GM23338 (cell line): ENCODE measurements at regions not wholly inside any gene's neighbourhood (a gene's known extent, or its start where the extent isn't known, plus 50 kb on each side); places are given as distances from the start of the nearest gene placed in this dataset.
A peak's percentile ranks its signal among the peaks of the same experiment; 100 is the strongest.

Experiments
- ATAC-seq: fragments of 200-7000 bp; cut with Tn5 transposase; 3 replicates; pipeline ENCODE4 v1.9.1; 2020
- DNase-seq: peaks from one replicate; pipeline ENCODE4 v3.0.0-alpha.2; 2015; ENCODE audit warnings: low spot score
- H2AFZ ChIP-seq: fragments of 200-600 bp; sonication (generic); 2 replicates; pipeline ENCODE4 v1.8.0; 2016; ENCODE audit warnings: antibody characterized with exemption, mild to moderate bottlenecking, moderate library complexity
- H3F3A ChIP-seq: fragments of 200-600 bp; sonication (generic); replicated peaks from 2 replicates; pipeline ENCODE4 v1.8.0; 2017; ENCODE audit warnings: antibody characterized with exemption, mixed run types, low read depth
- H3K27ac ChIP-seq: fragments of 200-600 bp; sonication (generic); 2 replicates; pipeline ENCODE4 v1.6.1; 2016; ENCODE audit warnings: low read depth
- H3K27me3 ChIP-seq: fragments of 200-600 bp; sonication (generic); 2 replicates; pipeline ENCODE4 v1.8.0; 2016; ENCODE audit warnings: mild to moderate bottlenecking, mixed run types, moderate library complexity; ENCODE audit not compliant: insufficient read depth
- H3K36me3 ChIP-seq: fragments of 200-600 bp; sonication (generic); 2 replicates; pipeline ENCODE4 v1.8.0; 2016; ENCODE audit warnings: mild to moderate bottlenecking; ENCODE audit not compliant: insufficient read depth
- H3K4me1 ChIP-seq: fragments of 200-600 bp; sonication (generic); 2 replicates; pipeline ENCODE4 v1.8.0; 2016; ENCODE audit warnings: mild to moderate bottlenecking, moderate library complexity; ENCODE audit not compliant: insufficient read depth
- H3K4me2 ChIP-seq: fragments of 200-600 bp; sonication (generic); 2 replicates; pipeline ENCODE4 v1.7.1; 2017; ENCODE audit warnings: mixed run types
- H3K4me3 ChIP-seq: fragments of 200-600 bp; sonication (generic); 2 replicates; pipeline ENCODE4 v1.6.1; 2016; ENCODE audit warnings: mixed run types
- H3K79me2 ChIP-seq: fragments of 200-600 bp; sonication (generic); replicated peaks from 2 replicates; pipeline ENCODE4 v1.8.0; 2017; ENCODE audit warnings: mild to moderate bottlenecking; ENCODE audit not compliant: insufficient read depth
- H3K9me2 ChIP-seq: fragments of 200-600 bp; sonication (generic); 2 replicates; pipeline ENCODE4 v1.8.0; 2017; ENCODE audit not compliant: insufficient read depth
- H4K20me1 ChIP-seq: fragments of 200-600 bp; sonication (generic); replicated peaks from 2 replicates; pipeline ENCODE4 v1.8.0; 2017; ENCODE audit warnings: mild to moderate bottlenecking; ENCODE audit not compliant: insufficient read depth
- H3K27ac Mint-ChIP-seq: 2 replicates; pipeline ENCODE4 v1.8.0; 2020; ENCODE audit warnings: inconsistent platforms, mild to moderate bottlenecking, moderate library complexity, mixed read lengths
- H3K27me3 Mint-ChIP-seq: 3 replicates; pipeline ENCODE4 v1.8.0; 2022; ENCODE audit warnings: low read depth, mild to moderate bottlenecking, moderate library complexity, mixed read lengths, inconsistent platforms; ENCODE audit not compliant: insufficient read depth, poor library complexity
- H3K36me3 Mint-ChIP-seq: 3 replicates; pipeline ENCODE4 v1.8.0; 2021; ENCODE audit warnings: low read depth, mild to moderate bottlenecking, inconsistent platforms, moderate library complexity, mixed read lengths
- H3K4me1 Mint-ChIP-seq: 3 replicates; pipeline ENCODE4 v1.8.0; 2020; ENCODE audit warnings: mild to moderate bottlenecking, inconsistent platforms, mixed read lengths
- H3K4me3 Mint-ChIP-seq: 3 replicates; pipeline ENCODE4 v1.8.0; 2021; ENCODE audit warnings: moderate library complexity, mild to moderate bottlenecking, inconsistent platforms, mixed read lengths
- H3K9me3 Mint-ChIP-seq: 3 replicates; pipeline ENCODE4 v1.8.0; 2020; ENCODE audit warnings: moderate library complexity, mild to moderate bottlenecking, inconsistent platforms, mixed read lengths
- CREB1 ChIP-seq: fragments of 250-450 bp; sonication (Bioruptor Pico); IDR thresholded peaks from 2 replicates; pipeline ENCODE4 v1.5.0; 2020; ENCODE audit warnings: low read depth, mild to moderate bottlenecking, moderate library complexity
- EZH2 ChIP-seq: fragments of 200-600 bp; sonication (generic); IDR thresholded peaks from one replicate; pipeline ENCODE4 v1.8.0; 2017; ENCODE audit warnings: antibody characterized with exemption, mild to moderate bottlenecking, low read depth; ENCODE audit not compliant: unreplicated experiment
- EZH2phosphoT487 ChIP-seq: fragments of 200-600 bp; sonication (generic); IDR thresholded peaks from one replicate; pipeline ENCODE4 v1.8.1; 2018; ENCODE audit warnings: antibody characterized with exemption; ENCODE audit not compliant: unreplicated experiment
- JUNB ChIP-seq: IDR thresholded peaks from one replicate; pipeline ENCODE4 v1.6.1; 2016; ENCODE audit warnings: antibody characterized with exemption; ENCODE audit not compliant: unreplicated experiment
- NANOG ChIP-seq: IDR thresholded peaks from 2 replicates; pipeline ENCODE4 v1.6.1; 2016; ENCODE audit warnings: antibody characterized with exemption, borderline replicate concordance
- POLR2AphosphoS5 ChIP-seq: IDR thresholded peaks from 2 replicates; pipeline ENCODE4 v1.6.1; 2016; ENCODE audit warnings: antibody characterized with exemption, low read depth
- STAT1 ChIP-seq: IDR thresholded peaks from one replicate; pipeline ENCODE4 v1.6.1; 2016; ENCODE audit warnings: antibody characterized with exemption; ENCODE audit not compliant: unreplicated experiment
- ZNF331 ChIP-seq: fragments of 250-450 bp; sonication (Bioruptor Pico); IDR thresholded peaks from 2 replicates; pipeline ENCODE4 v1.5.0; 2020; ENCODE audit warnings: low read depth, mild to moderate bottlenecking, moderate library complexity
- TF ChIP-seq, protein P1 (sequence below): fragments of 250-450 bp; sonication (Bioruptor Pico); IDR thresholded peaks from 2 replicates; pipeline ENCODE4 v1.5.0; 2020; ENCODE audit warnings: mild to moderate bottlenecking, moderate library complexity
- TF ChIP-seq, protein P2 (sequence below), 2 experiments: fragments of 200-600 bp in 1 of 2; sonication (generic) in 1 of 2; conservative IDR thresholded peaks; 2 replicates each; pipeline versions ENCODE4 v1.5.1 to v1.6.1; 2016 to 2017; ENCODE audit warnings: antibody characterized with exemption in 2 of 2, low read depth in 2 of 2, mild to moderate bottlenecking in 2 of 2, moderate library complexity in 1 of 2
- TF ChIP-seq, protein P3 (sequence below): IDR thresholded peaks from one replicate; pipeline ENCODE4 v1.6.1; 2018; ENCODE audit warnings: antibody characterized with exemption; ENCODE audit not compliant: unreplicated experiment

DNA sequence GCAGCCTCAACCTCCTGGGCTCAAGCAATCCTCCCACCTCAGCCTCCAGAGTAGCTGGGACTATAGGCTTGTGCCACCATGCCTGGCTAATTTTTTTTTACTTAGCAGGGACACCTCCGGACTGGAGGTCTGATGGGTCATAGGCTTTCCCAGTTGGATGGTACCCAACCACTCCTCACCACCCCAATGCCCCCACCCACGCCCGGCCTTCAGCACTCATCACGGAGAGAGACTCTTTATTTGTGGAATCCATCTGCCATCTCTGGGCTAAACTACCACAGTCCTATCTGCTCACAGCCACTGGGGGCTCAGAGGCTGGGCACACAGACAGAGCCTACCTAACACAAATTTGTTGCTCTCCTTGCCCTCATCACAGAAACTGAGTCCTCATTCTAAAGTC, 58.3 kb upstream of the STXBP1 start:
- no peaks in the 10 kb centered on the region for H3K9me3 Mint-ChIP-seq
- H2AFZ ChIP-seq = no peak overlapping the region
- H3K4me1 ChIP-seq = peaks cover 18% of the 10 kb centered on the region

DNA sequence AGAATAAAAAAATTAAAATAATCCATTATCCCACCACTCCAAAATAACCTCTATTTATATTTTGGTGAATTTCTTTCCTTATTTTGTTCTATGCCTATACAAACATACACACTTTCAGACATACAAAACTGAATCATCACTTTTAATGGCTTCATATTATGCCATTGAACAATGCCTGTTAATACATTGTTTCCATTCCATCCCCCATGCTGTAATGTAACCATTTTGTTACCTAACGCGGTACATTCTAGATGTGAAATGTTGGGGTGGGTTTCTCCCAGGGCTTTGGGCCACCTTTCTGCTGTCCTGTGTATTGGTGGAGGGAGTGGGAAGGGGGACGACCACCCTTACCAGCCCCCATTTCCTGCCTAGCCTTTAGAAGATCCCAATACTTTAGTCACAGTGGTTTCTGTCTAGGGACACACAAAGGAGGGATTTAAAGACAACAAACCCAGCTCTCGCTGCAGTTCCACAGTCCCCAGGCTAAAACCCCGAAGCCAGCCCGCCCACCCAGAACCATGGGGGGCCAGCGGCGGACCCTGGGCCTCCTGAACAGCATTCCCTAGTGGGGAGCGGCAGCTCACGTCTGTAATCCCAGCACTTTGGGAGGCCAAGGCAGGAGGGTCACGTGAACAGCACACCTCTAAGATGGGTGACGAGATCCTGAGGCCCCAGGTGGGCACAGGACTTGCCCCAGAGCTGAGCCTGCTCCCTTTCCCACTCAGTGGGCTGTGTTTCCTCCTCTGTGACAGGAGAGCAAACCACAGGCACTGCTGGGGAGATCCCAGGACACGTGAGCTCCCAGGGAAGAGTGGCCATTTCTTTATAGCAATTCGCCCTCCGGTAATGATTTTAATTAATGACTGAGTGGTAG, 56.9 kb upstream of the STXBP1 start:
- ATAC-seq = peak; percentile 27
- TF ChIP-seq, protein P1, sequence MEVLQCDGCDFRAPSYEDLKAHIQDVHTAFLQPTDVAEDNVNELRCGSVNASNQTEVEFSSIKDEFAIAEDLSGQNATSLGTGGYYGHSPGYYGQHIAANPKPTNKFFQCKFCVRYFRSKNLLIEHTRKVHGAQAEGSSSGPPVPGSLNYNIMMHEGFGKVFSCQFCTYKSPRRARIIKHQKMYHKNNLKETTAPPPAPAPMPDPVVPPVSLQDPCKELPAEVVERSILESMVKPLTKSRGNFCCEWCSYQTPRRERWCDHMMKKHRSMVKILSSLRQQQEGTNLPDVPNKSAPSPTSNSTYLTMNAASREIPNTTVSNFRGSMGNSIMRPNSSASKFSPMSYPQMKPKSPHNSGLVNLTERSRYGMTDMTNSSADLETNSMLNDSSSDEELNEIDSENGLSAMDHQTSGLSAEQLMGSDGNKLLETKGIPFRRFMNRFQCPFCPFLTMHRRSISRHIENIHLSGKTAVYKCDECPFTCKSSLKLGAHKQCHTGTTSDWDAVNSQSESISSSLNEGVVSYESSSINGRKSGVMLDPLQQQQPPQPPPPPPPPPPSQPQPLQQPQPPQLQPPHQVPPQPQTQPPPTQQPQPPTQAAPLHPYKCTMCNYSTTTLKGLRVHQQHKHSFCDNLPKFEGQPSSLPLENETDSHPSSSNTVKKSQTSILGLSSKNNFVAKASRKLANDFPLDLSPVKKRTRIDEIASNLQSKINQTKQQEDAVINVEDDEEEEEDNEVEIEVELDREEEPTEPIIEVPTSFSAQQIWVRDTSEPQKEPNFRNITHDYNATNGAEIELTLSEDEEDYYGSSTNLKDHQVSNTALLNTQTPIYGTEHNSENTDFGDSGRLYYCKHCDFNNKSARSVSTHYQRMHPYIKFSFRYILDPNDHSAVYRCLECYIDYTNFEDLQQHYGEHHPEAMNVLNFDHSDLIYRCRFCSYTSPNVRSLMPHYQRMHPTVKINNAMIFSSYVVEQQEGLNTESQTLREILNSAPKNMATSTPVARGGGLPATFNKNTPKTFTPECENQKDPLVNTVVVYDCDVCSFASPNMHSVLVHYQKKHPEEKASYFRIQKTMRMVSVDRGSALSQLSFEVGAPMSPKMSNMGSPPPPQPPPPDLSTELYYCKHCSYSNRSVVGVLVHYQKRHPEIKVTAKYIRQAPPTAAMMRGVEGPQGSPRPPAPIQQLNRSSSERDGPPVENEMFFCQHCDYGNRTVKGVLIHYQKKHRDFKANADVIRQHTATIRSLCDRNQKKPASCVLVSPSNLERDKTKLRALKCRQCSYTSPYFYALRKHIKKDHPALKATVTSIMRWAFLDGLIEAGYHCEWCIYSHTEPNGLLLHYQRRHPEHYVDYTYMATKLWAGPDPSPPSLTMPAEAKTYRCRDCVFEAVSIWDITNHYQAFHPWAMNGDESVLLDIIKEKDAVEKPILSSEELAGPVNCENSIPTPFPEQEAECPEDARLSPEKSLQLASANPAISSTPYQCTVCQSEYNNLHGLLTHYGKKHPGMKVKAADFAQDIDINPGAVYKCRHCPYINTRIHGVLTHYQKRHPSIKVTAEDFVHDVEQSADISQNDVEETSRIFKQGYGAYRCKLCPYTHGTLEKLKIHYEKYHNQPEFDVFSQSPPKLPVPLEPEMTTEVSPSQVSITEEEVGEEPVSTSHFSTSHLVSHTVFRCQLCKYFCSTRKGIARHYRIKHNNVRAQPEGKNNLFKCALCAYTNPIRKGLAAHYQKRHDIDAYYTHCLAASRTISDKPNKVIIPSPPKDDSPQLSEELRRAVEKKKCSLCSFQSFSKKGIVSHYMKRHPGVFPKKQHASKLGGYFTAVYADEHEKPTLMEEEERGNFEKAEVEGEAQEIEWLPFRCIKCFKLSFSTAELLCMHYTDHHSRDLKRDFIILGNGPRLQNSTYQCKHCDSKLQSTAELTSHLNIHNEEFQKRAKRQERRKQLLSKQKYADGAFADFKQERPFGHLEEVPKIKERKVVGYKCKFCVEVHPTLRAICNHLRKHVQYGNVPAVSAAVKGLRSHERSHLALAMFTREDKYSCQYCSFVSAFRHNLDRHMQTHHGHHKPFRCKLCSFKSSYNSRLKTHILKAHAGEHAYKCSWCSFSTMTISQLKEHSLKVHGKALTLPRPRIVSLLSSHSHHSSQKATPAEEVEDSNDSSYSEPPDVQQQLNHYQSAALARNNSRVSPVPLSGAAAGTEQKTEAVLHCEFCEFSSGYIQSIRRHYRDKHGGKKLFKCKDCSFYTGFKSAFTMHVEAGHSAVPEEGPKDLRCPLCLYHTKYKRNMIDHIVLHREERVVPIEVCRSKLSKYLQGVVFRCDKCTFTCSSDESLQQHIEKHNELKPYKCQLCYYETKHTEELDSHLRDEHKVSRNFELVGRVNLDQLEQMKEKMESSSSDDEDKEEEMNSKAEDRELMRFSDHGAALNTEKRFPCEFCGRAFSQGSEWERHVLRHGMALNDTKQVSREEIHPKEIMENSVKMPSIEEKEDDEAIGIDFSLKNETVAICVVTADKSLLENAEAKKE (CRISPR knock-in tag) = no peak
- TF ChIP-seq EZH2phosphoT487 = no peak
- TF ChIP-seq, protein P2, sequence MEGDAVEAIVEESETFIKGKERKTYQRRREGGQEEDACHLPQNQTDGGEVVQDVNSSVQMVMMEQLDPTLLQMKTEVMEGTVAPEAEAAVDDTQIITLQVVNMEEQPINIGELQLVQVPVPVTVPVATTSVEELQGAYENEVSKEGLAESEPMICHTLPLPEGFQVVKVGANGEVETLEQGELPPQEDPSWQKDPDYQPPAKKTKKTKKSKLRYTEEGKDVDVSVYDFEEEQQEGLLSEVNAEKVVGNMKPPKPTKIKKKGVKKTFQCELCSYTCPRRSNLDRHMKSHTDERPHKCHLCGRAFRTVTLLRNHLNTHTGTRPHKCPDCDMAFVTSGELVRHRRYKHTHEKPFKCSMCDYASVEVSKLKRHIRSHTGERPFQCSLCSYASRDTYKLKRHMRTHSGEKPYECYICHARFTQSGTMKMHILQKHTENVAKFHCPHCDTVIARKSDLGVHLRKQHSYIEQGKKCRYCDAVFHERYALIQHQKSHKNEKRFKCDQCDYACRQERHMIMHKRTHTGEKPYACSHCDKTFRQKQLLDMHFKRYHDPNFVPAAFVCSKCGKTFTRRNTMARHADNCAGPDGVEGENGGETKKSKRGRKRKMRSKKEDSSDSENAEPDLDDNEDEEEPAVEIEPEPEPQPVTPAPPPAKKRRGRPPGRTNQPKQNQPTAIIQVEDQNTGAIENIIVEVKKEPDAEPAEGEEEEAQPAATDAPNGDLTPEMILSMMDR (conservative IDR thresholded peaks at IDR 0.05; ENCODE audit: low read depth in 2 of 2) = no peak

More for the DNA sequence above, 58.3 kb upstream of the STXBP1 start:
- DNase-seq (no peak), ATAC-seq (no peak)
- 0 out of 2 replicates have a peak, but pooled peaks cover 5% of the 10 kb centered on the region for H3F3A ChIP-seq
- H3K27me3 Mint-ChIP-seq = peaks cover 2% of the 10 kb centered on the region
- no peak for TF ChIP-seq NANOG
- TF ChIP-seq EZH2 = no peak
- TF ChIP-seq STAT1 = no peak
- TF ChIP-seq, protein P3, sequence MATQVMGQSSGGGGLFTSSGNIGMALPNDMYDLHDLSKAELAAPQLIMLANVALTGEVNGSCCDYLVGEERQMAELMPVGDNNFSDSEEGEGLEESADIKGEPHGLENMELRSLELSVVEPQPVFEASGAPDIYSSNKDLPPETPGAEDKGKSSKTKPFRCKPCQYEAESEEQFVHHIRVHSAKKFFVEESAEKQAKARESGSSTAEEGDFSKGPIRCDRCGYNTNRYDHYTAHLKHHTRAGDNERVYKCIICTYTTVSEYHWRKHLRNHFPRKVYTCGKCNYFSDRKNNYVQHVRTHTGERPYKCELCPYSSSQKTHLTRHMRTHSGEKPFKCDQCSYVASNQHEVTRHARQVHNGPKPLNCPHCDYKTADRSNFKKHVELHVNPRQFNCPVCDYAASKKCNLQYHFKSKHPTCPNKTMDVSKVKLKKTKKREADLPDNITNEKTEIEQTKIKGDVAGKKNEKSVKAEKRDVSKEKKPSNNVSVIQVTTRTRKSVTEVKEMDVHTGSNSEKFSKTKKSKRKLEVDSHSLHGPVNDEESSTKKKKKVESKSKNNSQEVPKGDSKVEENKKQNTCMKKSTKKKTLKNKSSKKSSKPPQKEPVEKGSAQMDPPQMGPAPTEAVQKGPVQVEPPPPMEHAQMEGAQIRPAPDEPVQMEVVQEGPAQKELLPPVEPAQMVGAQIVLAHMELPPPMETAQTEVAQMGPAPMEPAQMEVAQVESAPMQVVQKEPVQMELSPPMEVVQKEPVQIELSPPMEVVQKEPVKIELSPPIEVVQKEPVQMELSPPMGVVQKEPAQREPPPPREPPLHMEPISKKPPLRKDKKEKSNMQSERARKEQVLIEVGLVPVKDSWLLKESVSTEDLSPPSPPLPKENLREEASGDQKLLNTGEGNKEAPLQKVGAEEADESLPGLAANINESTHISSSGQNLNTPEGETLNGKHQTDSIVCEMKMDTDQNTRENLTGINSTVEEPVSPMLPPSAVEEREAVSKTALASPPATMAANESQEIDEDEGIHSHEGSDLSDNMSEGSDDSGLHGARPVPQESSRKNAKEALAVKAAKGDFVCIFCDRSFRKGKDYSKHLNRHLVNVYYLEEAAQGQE = no peak
- TF ChIP-seq CREB1 (CRISPR knock-in tag) = no peak
- TF ChIP-seq ZNF331 (CRISPR knock-in tag) = no peak
- no peak for TF ChIP-seq POLR2AphosphoS5
- TF ChIP-seq JUNB = no peak
- H4K20me1 ChIP-seq = peaks cover 11% of the 10 kb centered on the region
- H3K36me3 ChIP-seq = no peaks in the 10 kb centered on the region
- peaks cover 37% of the 10 kb centered on the region for H3K79me2 ChIP-seq
- H3K9me2 ChIP-seq = no peaks in the 10 kb centered on the region
- 0 out of 3 replicates have a peak, but pooled peaks cover 8% of the 10 kb centered on the region for H3K36me3 Mint-ChIP-seq
- H3K4me1 Mint-ChIP-seq = peaks cover 23% of the 10 kb centered on the region
- H3K4me3 Mint-ChIP-seq = no peak overlapping the region
- H3K4me2 ChIP-seq = no peak overlapping the region
- peak overlapping the region; percentile 33; the same call in 1 of the 2 replicates for H3K27ac Mint-ChIP-seq
- no peaks in the 10 kb centered on the region for H3K27me3 ChIP-seq
- no peak overlapping the region for H3K27ac ChIP-seq
- no peak overlapping the region for H3K4me3 ChIP-seq

More for the DNA sequence above, 56.9 kb upstream of the STXBP1 start:
- no peak for DNase-seq
- Histone ChIP-seq H3K36me3 (no peaks in the 10 kb centered on the region), H3K4me2 (no peak overlapping the region), H3K9me2 (no peaks in the 10 kb centered on the region), H3K27me3 (no peaks in the 10 kb centered on the region), H3K27ac (no peak overlapping the region), H3K4me3 (no peak overlapping the region), H3K4me1 (peaks cover 18% of the 10 kb centered on the region), H4K20me1 (peaks cover 11% of the 10 kb centered on the region), H3K79me2 (peaks cover 42% of the 10 kb centered on the region), H3F3A (0 out of 2 replicates have a peak, but pooled peaks cover 2% of the 10 kb centered on the region), H2AFZ (no peak overlapping the region)
- Mint-ChIP-seq H3K4me1 (peaks cover 26% of the 10 kb centered on the region), H3K36me3 (peaks cover 5% of the 10 kb centered on the region; the same call in 1 of the 3 replicates), H3K4me3 (no peak overlapping the region), H3K9me3 (no peaks in the 10 kb centered on the region), H3K27me3 (no peaks in the 10 kb centered on the region), H3K27ac (peak overlapping the region; percentile 82; the same call in 1 of the 2 replicates)
